HCT116 (cell line): ENCODE measurements at regions not wholly inside any gene's neighbourhood (a gene's known extent, or its start where the extent isn't known, plus 50 kb on each side); places are given as distances from the start of the nearest gene placed in this dataset.

Experiments
- ATAC-seq: fragments of 200-7000 bp; cut with Tn5 transposase; 2 replicates; pipeline ENCODE4 v1.9.1; 2020; ENCODE audit warnings: mild to moderate bottlenecking, moderate library complexity
- BruUV-seq: library from RNA; stranded (reverse); fragments of 400-500 nt; replicated peaks from 2 replicates; lab custom pipeline; 2021; lab: Mats Ljungman, UMichigan
- CTCF ChIA-PET: fragments of 300-600 bp; sonication (Branson Sonifier 250); formaldehyde crosslinking; loops from one replicate; lab custom pipeline; 2021; ENCODE audit warnings: antibody characterized with exemption; lab: Charles Lee
- POLR2A ChIA-PET: fragments of 300-600, 350-600 bp; sonication (Branson Sonifier 250); formaldehyde crosslinking; loops from one replicate; lab custom pipeline; 2021; ENCODE audit warnings: antibody characterized with exemption; lab: Charles Lee
- RAD21 ChIA-PET, 2 experiments: fragments of 300-600 bp; sonication (Branson Sonifier 250); formaldehyde crosslinking; loops; one replicate each; lab custom pipeline; 2023; ENCODE audit warnings: low total read pairs in 2 of 2; ENCODE audit not compliant: uncharacterized antibody in 2 of 2, unreplicated experiment in 2 of 2, low non-redundant PET in 1 of 2; lab: Charles Lee
- DNase-seq: peaks from one replicate; pipeline ENCODE4 v3.0.0-alpha.2; 2010; ENCODE audit warnings: low read depth, low spot score
- H2AFZ ChIP-seq: fragments of 200-600 bp; shearing (Covaris generic), sonication (generic); 2 replicates; pipeline ENCODE4 v1.6.1; 2017; ENCODE audit warnings: low read depth, mixed run types, mixed read lengths, antibody characterized with exemption, low read length; ENCODE audit not compliant: poor library complexity, severe bottlenecking
- H3K27ac ChIP-seq: 2 replicates; pipeline ENCODE4 v1.5.1; 2012; ENCODE audit warnings: low read depth, low read length
- H3K27me3 ChIP-seq: fragments of 200-600 bp; sonication (generic); 2 replicates; pipeline ENCODE4 v1.6.1; 2016; ENCODE audit warnings: mixed run types, low read length, mixed read lengths; ENCODE audit not compliant: insufficient read depth
- H3K36me3 ChIP-seq, 2 experiments: fragments of 200-500 bp in 1 of 2; fragments of 200-600 bp in 1 of 2; sonication (Bioruptor generic) in 1 of 2; sonication (generic) in 1 of 2; 2 replicates each; pipeline versions ENCODE4 v1.5.1 to v1.6.1; 2014 to 2016; ENCODE audit warnings: low read length in 2 of 2, inconsistent platforms in 1 of 2, mixed read lengths in 1 of 2, mixed run types in 1 of 2; ENCODE audit not compliant: insufficient read depth in 2 of 2, control insufficient read depth in 1 of 2
- H3K4me1 ChIP-seq, 2 experiments: fragments of 200-600 bp in 1 of 2; sonication (generic) in 1 of 2; 2 replicates each; pipeline versions ENCODE4 v1.5.1 to v1.6.1; 2012 to 2017; ENCODE audit warnings: low read length in 2 of 2, inconsistent platforms in 1 of 2, mild to moderate bottlenecking in 1 of 2, mixed read lengths in 1 of 2, mixed run types in 1 of 2, moderate library complexity in 1 of 2; ENCODE audit not compliant: insufficient read depth in 2 of 2, control insufficient read depth in 1 of 2
- H3K4me2 ChIP-seq: fragments of 200-600 bp; sonication (generic); 2 replicates; pipeline ENCODE4 v1.6.1; 2017; ENCODE audit warnings: mixed run types, low read length, mixed read lengths
- H3K4me3 ChIP-seq, 2 experiments: fragments of 200-600 bp in 1 of 2; sonication (generic) in 1 of 2; replicated peaks in 1 of 2; 2 replicates each; pipeline ENCODE4 v1.5.1; 2011 to 2016; ENCODE audit warnings: low read length in 2 of 2, control low read depth in 1 of 2, low read depth in 1 of 2, mild to moderate bottlenecking in 1 of 2, mixed read lengths in 1 of 2, mixed run types in 1 of 2
- H3K79me2 ChIP-seq: fragments of 200-600 bp; sonication (generic); 2 replicates; pipeline ENCODE4 v1.6.1; 2017; ENCODE audit warnings: mild to moderate bottlenecking, mixed run types, low read length, moderate library complexity, mixed read lengths; ENCODE audit not compliant: insufficient read depth
- H3K9ac ChIP-seq: fragments of 200-600 bp; sonication (generic); 2 replicates; pipeline ENCODE4 v1.6.1; 2016; ENCODE audit warnings: low read length, mixed read lengths
- H3K9me2 ChIP-seq: fragments of 200-600 bp; sonication (generic), shearing (Covaris generic); 2 replicates; pipeline ENCODE4 v1.6.1; 2017; ENCODE audit warnings: mixed run types, mild to moderate bottlenecking, moderate library complexity; ENCODE audit not compliant: insufficient read depth
- H3K9me3 ChIP-seq, 2 experiments: fragments of 200-500 bp in 1 of 2; fragments of 200-600 bp in 1 of 2; sonication (Bioruptor generic) in 1 of 2; sonication (generic) in 1 of 2; 2 replicates each; pipeline ENCODE4 v1.6.1; 2014 to 2017; ENCODE audit warnings: low read length in 2 of 2, mixed read lengths in 2 of 2, inconsistent platforms in 1 of 2, low read depth in 1 of 2, mild to moderate bottlenecking in 1 of 2, mixed run types in 1 of 2, moderate library complexity in 1 of 2; ENCODE audit not compliant: control insufficient read depth in 1 of 2, insufficient read depth in 1 of 2
- H4K20me1 ChIP-seq: fragments of 200-600 bp; sonication (generic), shearing (Covaris generic); 2 replicates; pipeline ENCODE4 v1.6.1; 2017; ENCODE audit warnings: mixed run types, mild to moderate bottlenecking, moderate library complexity; ENCODE audit not compliant: insufficient read depth
- ATF3 ChIP-seq: IDR thresholded peaks from 2 replicates; pipeline ENCODE4 v1.6.1; 2012
- CBX3 ChIP-seq: IDR thresholded peaks from 2 replicates; pipeline ENCODE4 v1.6.1; 2012; ENCODE audit warnings: low read depth
- CEBPB ChIP-seq: IDR thresholded peaks from 2 replicates; pipeline ENCODE4 v1.6.1; 2012; ENCODE audit warnings: low read depth
- EZH2phosphoT487 ChIP-seq: fragments of 200-600 bp; IDR thresholded peaks from 2 replicates; pipeline ENCODE4 v1.6.1; 2018; ENCODE audit warnings: antibody characterized with exemption, borderline replicate concordance
- FOSL1 ChIP-seq: IDR thresholded peaks from 2 replicates; pipeline ENCODE4 v1.6.1; 2012; ENCODE audit warnings: low read depth
- JUND ChIP-seq: IDR thresholded peaks from 2 replicates; pipeline ENCODE4 v1.6.1; 2012
- POLR2A ChIP-seq: IDR thresholded peaks from 2 replicates; pipeline ENCODE4 v1.7.0; 2011; ENCODE audit warnings: borderline replicate concordance; ENCODE audit not compliant: insufficient read depth, insufficient read length; ENCODE audit errors: extremely low read depth
- POLR2AphosphoS5 ChIP-seq: IDR thresholded peaks from 2 replicates; pipeline ENCODE4 v1.6.1; 2011; ENCODE audit warnings: mild to moderate bottlenecking, low read depth, low read length, moderate library complexity
- SP1 ChIP-seq: IDR thresholded peaks from 2 replicates; pipeline ENCODE4 v1.6.1; 2012; ENCODE audit warnings: low read depth
- TCF7L2 ChIP-seq: IDR thresholded peaks from 2 replicates; pipeline ENCODE4 v1.7.0; 2011; ENCODE audit warnings: borderline replicate concordance, inconsistent platforms; ENCODE audit not compliant: insufficient read depth, insufficient read length; ENCODE audit errors: extremely low read depth
- YY1 ChIP-seq: IDR thresholded peaks from 2 replicates; pipeline ENCODE4 v1.6.1; 2011; ENCODE audit warnings: low read length, low read depth, moderate library complexity, mild to moderate bottlenecking; ENCODE audit not compliant: insufficient replicate concordance; ENCODE audit errors: extremely low read depth
- ZFX ChIP-seq: fragments of 450-650 bp; IDR thresholded peaks from 2 replicates; pipeline ENCODE4 v1.6.1; 2017
- ZNF274 ChIP-seq: fragments of 200-500 bp; sonication (Bioruptor generic); IDR thresholded peaks from 2 replicates; pipeline ENCODE4 v1.6.1; 2014; ENCODE audit warnings: mild to moderate bottlenecking, low read depth, low read length, inconsistent platforms
- intact Hi-C: fragments of 100-400 bp; cut with micrococcal nuclease; formaldehyde crosslinking; loops from 2 replicates; pipeline ENCODE4 v1.10.0; 2022

GRCh38 chr13:76160961-76161925 is 525.1 kb downstream of the LMO7 start:
- Histone ChIP-seq H3K27ac (no peak overlapping the region), H3K9ac (no peak overlapping the region), H3K27me3 (no peaks in the 10 kb centered on the region), H3K4me3 (no peak overlapping the region), H3K9me3 (no peaks in the 10 kb centered on the region), H2AFZ (no peak overlapping the region), H3K4me2 (no peak overlapping the region), H3K4me1 (no peaks in the 10 kb centered on the region), H3K79me2 (no peaks in the 10 kb centered on the region), H3K36me3 (no peaks in the 10 kb centered on the region), H3K9me2 (no peaks in the 10 kb centered on the region), H4K20me1 (no peaks in the 10 kb centered on the region)
- no TSS peak for BruUV-seq
- DNase-seq (no peak), ATAC-seq (no peak)
- RAD21 ChIA-PET, result no interaction called here
- POLR2A ChIA-PET, result no interaction called here
- intact Hi-C loops, result no loop called here
- CTCF ChIA-PET, result no interaction called here
- TF ChIP-seq POLR2A, result no peak
- TF ChIP-seq CBX3, result no peak
- no peak for TF ChIP-seq POLR2AphosphoS5
- TF ChIP-seq FOSL1, result no peak
- TF ChIP-seq ZFX, result no peak
- no peak for TF ChIP-seq ATF3
- no peak for TF ChIP-seq SP1
- no peak for TF ChIP-seq ZNF274
- no peak for TF ChIP-seq JUND
- TF ChIP-seq EZH2phosphoT487, result no peak
- TF ChIP-seq CEBPB, result no peak
- TF ChIP-seq YY1, result no peak
- TF ChIP-seq TCF7L2, result no peak
